LNCaP clone FGC (cell line): ENCODE measurements at regions not wholly inside any gene's neighbourhood (a gene's known extent, or its start where the extent isn't known, plus 50 kb on each side); places are given as distances from the start of the nearest gene placed in this dataset.
"Not testable (repeated sequence)": the region's sequence is repeated elsewhere in the genome, so short reads cannot be mapped to it uniquely, and the experiment has no call there.

Experiments
- DNase-seq: peaks from one replicate; pipeline ENCODE4 v3.0.0-alpha.2; 2011; ENCODE audit warnings: low read depth
- H3K4me3 ChIP-seq: 2 replicates; pipeline ENCODE4 v1.5.1; 2011; ENCODE audit warnings: mild to moderate bottlenecking, low read depth, low read length, control low read depth
- CTCF ChIP-seq: IDR thresholded peaks from 2 replicates; pipeline ENCODE4 v1.5.1; 2012; ENCODE audit warnings: mild to moderate bottlenecking; ENCODE audit not compliant: control insufficient read depth, insufficient read depth; ENCODE audit errors: extremely low read depth

GRCh38 chr10:34957531-34957930 lies 132.6 kb downstream of the CUL2 start:
- TF ChIP-seq CTCF, result no peak
- no peak for DNase-seq
- H3K4me3 ChIP-seq, result no peak overlapping the region

GRCh38 chr10:34956756-34957155 lies 133.4 kb downstream of the CUL2 start:
- TF ChIP-seq CTCF, result no peak
- no peak for DNase-seq
- H3K4me3 ChIP-seq, result no peak overlapping the region

GRCh38 chr10:34955391-34955790 lies 134.8 kb downstream of the CUL2 start:
- no peak overlapping the region for H3K4me3 ChIP-seq
- DNase-seq, result no peak
- TF ChIP-seq CTCF, result no peak

GRCh38 chr10:34954142-34954541 lies 136.0 kb downstream of the CUL2 start:
- H3K4me3 ChIP-seq, result 0 out of 2 replicates have a peak overlapping the region, but pooled peaks have one; percentile 10
- DNase-seq, result peak; percentile 96
- no peak for TF ChIP-seq CTCF

- not testable (repeated sequence) for DNase-seq, H3K4me3 ChIP-seq
Measured at GRCh38 chr10:34951263-34951887, 136.3 kb upstream of the PARD3 start.

GRCh38 chr10:34945951-34946522 lies 130.9 kb upstream of the PARD3 start:
- not testable (repeated sequence) for DNase-seq, H3K4me3 ChIP-seq

- no peak for TF ChIP-seq CTCF
- no peak overlapping the region for H3K4me3 ChIP-seq
- no peak for DNase-seq
Measured at GRCh38 chr10:34941471-34942357, 126.6 kb upstream of the PARD3 start.

GRCh38 chr10:34940436-34940835 lies 125.3 kb upstream of the PARD3 start:
- DNase-seq, result no peak
- TF ChIP-seq CTCF, result no peak

More at GRCh38 chr10:34940436-34940835, 125.3 kb upstream of the PARD3 start:
- H3K4me3 ChIP-seq, result no peak overlapping the region
